CD1c-positive myeloid dendritic cell (primary cell): ENCODE measurements at regions not wholly inside any gene's neighbourhood (a gene's known extent, or its start where the extent isn't known, plus 50 kb on each side); places are given as distances from the start of the nearest gene placed in this dataset.
"Not testable (repeated sequence)": the region's sequence is repeated elsewhere in the genome, so short reads cannot be mapped to it uniquely, and the experiment has no call there.

ENCODE experiments used
- DNase-seq: peaks from one replicate; pipeline ENCODE4 v3.0.0-alpha.2; 2016; ENCODE audit errors: extremely low spot score

DNA sequence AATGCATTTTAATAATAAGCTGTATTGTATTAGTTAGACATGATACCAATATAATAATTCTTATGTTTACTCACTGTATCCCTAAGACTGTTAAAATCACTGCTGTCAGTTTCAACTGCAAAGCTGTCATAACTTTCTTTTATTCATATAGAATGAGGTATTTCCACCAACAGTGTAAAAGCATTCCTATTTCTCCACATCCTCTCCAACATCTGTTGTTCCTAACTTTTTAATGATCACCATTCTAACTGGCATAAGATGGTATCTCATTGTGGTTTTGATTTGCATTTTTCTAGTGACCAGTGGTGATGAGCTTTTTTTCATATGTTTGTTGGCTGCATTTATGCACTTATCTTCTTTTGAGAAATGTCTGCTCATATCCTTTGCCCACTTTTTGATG is 177.6 kb upstream of the MME start:
- DNase-seq, result not testable (repeated sequence)

DNA sequence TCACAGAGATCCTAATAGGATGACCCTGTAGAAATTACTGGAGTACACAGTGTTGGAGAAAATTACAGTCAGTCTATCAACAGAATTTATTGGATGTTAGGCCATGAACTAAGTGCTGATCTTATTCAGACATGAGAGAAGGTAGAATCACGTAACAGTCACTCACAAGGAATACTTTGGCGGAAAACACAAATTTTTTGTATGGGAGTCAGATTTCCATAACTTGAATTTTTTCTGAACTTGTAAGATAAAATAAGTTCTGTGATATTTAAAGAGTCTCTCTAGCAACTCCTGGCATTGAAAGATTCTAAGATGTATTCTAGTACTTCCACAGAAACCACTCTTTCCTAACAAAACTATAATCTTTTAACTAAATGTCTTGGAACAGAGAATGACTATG is 178.8 kb upstream of the MME start:
- no peak for DNase-seq

DNA sequence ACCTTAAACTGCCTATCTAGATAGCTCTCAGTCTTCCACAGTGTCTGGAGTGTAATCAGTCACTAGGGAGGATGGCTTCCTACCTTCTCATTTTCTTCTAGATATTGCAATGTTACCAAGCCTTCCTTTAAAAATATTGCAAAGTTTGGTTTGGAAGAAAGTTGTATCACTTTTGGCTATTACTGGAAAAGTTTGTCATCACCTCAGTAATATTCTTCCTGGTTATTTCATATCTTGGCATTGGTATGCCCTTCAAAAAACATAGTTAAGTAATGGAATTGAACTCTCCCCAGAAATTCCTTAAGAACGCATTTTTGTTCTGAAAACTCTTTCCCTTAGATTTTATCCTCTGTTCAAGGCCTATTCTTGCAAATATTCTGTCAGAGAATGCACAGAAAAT is 179.3 kb upstream of the MME start:
- no peak for DNase-seq

DNA sequence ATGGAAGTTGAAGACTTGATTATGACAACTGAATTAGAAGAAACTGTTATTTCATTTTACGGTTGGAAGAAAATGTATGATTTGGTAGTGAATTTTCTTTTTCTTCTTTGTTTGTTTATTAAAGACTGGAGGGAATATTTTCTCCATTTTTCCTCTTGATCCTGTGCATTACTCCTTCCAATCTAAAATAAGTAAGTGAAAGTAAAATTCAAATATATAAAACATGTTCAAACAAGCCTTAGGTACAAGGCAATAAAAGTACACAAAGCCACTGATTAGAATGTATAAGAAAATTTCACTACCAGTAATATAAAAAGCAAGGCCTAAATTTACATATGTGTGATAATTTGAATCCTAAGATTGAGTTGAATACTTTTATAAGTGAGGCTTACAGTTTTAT is 181.2 kb upstream of the MME start:
- no peak for DNase-seq

DNA sequence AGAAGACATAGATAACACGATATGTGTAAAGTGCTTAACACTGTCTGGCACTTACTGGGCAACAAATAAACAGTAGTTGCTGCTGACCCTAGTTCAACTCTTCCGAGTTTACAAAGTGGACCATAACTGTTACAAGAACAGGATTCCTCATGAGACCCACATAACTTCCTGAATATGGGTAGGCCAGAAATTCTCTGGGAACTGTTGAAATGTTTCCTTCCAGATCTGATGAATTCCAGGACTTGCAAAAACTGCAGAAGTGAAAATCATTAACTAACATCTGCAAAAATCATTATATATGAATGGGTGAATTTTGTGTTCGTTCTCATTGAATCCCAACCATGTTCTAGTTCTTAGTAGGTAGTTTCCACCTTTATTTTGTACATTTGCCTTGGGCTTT is 181.7 kb upstream of the MME start:
- no peak for DNase-seq

DNA sequence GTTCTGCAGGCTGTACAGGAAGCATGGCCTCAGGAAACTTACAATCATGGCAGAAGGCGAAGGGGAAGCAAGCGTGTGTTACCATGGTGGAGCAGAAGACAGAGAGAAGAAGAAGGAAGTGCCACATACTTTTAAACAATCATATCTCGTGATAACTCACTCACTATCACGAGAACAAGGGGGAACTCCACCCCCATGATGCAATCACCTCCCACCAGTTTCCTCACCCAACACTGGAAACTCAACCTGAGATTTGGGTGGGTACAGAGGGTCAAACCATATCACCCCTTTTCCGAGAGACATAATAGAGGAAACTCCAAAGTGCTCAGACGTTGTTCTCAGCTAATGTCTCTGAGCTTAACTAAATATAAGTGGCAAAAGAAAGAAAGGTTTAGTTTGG is 186.3 kb upstream of the MME start:
- no peak for DNase-seq

DNA sequence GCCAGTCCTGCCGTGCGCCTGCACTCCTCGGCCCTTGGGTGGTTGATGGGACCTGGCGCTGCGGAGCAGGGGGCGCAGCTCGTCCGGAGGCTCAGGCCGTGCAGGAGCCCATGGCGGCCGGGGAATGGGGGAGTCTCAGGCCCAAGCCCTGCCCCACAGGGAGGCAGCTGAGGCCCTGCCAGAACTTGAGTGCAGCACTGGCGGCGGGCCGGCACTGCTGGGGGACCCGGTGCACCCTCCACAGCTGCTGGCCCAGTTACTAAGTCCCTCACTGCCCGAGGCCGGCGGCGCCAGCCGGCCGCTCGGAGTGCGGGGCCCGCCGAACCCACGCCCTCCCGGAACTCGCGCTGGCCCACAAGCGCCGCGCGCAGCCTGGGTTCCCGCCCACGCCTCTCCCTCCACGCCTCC is 190.9 kb upstream of the MME start:
- no peak for DNase-seq

DNA sequence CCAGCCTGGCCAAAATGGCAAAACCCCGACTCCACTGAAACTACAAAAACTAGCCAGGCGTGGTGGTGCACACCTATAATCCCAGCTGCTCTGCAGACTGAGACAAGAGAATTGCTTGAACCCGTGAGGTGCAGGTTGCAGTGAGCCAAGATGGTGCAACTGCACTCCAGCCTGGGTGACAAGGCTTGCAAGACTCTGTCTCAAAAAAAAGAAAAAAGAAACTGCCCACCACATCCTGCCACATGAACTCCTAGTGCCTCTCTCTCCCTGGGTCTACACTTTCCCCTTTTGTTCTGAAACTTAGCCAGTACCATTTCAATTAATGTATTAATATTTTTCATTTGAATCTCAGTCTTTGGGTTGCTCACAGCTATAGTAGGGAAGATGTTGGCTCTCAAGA is 192.2 kb upstream of the MME start:
- DNase-seq, result no peak

DNA sequence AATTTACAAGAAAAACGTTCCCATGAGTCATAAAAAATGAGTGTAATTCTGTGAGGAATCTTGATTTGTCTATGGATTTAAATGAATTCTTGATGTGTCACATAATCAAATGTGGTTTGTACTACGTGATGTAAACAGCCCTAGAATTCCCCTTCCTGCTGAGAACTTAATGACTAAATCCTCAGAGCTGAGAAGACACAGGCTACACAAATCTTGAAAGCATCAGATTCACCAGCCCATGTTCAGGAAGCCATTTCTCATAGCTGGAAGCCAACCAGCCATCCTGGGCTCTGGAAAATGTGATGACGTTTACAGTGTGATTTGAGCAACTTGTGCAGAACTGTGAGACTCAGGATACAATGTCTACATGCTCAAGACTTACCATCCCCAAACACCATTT is 193.7 kb upstream of the MME start:
- no peak for DNase-seq

DNA sequence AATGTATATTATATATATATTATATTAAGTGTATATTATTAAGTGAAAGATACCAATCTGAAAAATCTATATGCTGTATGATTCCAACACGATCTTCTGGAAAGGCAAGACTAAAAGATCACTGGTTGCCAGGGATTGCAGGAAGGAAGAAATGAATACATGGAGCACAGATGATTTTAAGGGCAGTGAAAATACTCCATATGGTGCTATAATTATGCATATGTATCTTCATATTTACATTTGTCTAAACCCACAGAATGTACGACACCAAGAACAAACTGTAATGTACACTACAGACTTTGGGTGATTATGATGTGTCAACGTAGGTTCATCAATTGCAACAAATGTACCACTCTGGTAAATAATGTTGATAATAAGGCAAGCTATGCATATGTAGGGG is 194.7 kb upstream of the MME start:
- DNase-seq, result no peak

DNA sequence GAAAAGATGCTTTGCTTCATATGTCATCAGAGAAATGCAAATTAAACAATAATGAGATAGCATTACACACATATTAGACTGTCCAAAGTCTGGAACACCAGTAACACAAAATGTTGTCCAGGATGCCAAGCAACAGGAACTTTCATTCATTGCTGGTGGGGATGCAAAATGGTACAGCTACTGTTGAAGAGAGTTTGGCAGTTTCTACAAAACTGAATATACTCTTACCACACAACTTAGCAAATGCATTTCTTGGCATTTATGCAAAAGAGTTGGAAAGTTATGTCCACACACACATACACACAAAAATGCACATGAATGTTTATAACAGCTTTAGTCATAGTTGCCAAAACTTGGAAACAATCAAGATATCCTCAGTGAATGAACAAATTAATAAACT is 195.2 kb upstream of the MME start:
- DNase-seq, result no peak

DNA sequence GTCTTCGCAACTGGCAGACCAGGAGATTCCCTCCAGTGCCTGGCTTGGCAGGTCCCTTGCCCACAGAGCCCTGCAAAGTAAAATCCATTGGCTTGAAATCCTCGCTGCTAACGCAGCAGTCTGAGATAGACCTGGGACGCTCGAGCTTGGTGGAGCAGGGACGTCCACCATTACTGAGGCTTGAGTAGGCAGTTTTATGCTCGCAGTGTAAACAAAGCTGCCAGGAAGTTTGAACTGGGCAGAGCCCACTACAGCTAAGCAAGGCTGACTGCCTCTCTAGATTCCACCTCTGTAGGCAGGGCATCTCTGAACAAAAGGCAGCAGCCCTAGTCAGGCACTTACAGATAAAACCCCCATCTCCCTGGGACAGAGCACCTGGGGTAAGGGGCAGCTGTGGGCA is 205.0 kb upstream of the MME start:
- no peak for DNase-seq

DNA sequence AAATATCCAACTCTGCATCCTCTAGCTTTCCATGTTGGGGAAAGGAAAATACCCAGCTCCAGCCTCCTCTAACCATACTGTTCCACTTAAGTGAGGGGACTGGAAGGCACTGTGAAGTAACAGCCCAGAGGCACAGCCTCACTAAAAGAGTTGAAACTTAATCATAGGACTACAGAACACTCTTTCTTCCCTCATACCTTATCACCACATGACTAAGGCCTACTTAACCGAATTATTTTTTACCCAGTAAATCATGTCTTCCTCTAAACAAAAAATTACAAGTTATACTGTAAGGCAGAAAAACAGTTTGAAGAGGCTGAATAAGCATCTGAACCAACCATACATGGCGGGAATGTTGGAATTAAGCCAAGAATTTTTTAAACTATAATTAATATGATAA is 207.4 kb upstream of the MME start:
- no peak for DNase-seq

DNA sequence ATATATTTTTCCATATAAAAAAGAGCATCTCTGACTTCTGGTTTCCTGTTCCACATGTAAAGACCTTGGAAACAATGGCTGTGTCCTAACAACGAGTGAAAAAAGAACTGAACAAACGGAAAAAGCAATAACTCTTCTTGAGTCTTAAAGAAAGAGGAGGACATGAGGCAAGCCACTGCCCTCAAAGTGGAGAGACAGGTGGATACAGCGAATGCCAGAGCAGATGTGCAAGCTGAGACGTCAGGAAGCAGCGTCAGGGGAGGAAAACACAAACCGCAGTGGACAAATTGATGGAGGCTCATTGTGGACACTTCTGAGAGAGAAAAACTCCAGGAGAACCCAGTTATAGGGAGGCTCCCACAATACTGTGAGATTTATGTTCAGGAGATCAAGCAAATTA is 208.0 kb upstream of the MME start:
- no peak for DNase-seq

DNA sequence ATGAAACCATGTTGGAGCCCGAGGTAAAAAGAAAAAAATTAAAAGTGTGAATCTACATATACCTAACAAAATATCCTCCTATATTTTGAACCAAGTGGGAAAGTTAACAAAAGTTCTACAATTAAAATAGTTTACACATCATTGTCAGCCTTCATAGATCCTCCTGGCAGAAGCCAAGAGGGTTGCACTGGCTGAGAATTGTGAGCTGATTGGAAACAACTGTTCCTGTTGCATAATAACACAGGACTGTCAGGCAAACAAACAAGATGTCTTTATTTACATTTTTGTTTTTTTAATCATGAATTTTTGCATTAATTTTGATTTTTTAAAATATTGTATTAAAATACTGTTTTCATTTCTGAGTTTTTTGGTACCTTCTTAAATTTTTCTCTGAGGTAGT is 215.2 kb upstream of the MME start:
- no peak for DNase-seq

DNA sequence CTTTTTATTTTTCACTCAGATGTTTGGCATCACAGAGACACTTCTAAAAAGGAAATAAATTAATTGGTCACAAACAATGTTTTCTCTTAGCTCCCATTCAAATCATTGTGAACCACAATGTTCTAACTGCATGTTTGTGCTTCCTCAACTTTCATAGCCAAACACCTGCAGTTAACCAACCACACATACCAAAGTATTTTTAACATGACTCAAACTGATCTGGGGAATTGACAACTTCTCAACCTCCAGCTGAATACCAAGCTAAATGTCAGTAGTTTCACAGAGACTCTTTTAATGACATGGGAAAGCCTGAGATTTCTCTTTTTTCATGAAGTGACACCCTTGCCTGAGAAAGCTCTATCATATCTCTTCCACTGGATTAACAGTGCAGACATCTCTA is 217.9 kb upstream of the MME start:
- no peak for DNase-seq

DNA sequence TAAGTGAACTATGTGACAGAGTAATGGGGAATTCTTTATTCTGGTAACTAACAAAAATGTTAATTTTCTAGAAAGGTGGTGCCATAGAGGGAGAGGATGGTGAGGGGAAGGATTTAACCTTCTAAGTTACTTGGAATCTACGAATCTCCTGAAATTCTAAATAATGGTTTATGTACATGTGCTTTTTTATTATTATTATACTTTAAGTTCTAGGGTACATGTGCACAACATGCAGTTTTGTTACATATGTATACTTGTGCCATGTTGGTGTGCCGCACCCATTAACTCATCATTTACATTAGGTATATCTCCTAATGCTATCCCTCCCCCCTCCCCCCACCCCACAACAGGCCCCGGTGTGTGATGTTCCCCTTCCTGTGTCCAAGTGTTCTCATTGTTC is 227.1 kb upstream of the MME start:
- not testable (repeated sequence) for DNase-seq

DNA sequence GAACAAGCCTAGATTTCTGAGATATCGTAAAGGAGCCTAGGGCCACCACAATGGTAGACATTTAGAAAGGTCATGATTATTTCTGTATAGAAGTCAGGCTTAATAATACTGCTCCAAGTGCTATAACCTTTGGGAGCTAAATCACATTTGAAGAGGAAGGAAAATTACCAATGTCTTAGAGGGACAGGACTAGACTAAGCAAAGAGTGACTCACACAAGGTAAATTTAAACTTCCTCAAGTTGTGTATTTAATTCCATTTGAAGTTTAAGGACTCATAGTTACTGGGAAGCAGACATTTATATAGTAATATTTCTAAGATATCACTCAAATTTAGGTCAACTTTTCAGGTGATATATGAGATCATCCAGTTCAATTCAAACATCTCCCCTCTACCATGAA is 227.6 kb upstream of the MME start:
- no peak for DNase-seq

DNA sequence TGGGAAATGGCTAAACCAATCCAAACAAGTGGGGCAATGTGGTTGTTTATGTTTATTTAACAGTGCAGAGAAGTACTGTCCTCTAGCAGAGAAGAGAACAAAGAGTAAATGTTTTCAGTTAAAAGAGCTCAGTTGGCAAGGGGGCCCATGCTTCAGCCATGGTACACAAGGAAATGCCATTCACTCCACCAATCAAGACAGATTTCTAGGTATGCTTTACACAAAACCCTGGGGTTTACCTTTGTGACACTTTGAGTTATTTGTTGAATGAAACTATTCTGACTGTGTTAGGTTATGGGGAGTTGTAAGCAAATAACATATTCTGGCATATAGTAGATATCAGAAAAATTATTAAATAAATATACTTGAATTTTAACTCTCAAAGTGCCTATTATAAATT is 228.5 kb upstream of the MME start:
- DNase-seq, result no peak

DNA sequence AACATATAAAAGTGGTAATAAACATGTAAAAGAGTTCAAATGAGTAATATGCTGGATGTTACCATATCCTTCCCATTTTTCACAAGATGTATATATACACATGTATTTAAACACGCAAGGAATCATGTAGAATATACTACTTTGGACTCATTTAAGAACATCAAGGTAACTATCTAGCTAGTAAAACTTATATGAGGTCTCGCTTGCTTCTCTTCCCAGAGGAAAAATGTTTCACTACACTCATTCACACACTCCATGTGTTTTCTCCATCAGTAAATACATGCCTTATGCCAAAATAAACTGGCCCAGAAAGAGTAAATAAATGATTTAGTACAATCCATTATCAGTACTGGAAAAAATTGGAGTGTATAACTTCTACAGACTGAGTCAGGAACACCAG is 229.2 kb upstream of the MME start:
- no peak for DNase-seq

DNA sequence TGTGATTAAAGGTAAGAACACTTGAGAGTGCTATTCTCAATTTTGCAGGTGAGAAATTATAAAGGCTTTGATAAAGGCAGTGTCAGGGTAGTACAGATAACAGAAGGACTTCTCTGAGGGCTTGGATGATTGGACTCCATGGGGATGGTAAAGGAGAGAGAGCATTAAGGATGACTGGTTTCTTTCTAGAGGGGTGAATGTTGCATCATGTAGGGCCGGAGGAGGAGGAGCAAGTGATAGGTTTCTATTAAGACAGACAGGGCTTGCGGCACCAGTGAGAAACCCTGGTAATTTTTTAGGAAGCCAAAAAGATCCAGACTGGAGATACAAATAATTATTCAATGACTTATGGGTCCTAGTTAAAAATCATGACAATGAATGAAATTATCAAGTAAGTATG is 230.7 kb upstream of the MME start:
- DNase-seq, result no peak

DNA sequence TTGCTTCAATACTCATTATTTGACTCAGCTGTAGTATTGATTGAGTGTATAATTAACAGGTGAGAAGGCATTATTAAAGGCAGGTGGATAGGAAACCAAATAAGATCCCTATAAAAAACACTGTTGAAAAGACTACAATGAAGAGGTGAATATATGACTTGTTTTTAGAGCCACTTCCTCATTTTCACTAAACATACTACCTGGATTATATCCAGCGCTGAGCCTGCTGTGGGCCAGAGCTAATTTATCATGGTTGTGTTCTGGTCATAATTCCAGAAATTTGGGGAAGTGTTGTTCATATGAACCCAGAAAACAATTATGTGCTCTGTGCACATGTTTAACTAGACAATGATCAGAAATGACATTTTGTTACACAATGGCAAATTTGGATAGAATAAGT is 235.3 kb upstream of the MME start:
- DNase-seq, result no peak

DNA sequence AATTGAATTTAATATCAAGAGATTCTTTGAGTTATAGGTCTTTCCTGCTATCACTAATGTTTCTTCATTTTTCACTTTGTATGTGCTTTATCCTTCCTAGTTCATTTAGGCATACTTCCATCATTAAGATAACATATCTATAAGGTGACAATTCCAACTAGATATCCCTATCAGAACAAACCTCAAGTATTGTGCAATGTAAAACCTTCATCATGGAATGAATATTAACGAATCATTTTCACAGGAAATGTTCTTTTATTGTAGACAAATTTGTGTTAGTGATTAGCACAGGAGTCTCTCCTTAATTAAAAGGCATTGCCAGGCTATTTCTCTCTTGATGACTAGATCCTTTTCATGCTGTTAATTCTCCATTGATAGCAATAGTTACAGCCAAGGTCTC is 236.5 kb upstream of the MME start:
- DNase-seq, result no peak

DNA sequence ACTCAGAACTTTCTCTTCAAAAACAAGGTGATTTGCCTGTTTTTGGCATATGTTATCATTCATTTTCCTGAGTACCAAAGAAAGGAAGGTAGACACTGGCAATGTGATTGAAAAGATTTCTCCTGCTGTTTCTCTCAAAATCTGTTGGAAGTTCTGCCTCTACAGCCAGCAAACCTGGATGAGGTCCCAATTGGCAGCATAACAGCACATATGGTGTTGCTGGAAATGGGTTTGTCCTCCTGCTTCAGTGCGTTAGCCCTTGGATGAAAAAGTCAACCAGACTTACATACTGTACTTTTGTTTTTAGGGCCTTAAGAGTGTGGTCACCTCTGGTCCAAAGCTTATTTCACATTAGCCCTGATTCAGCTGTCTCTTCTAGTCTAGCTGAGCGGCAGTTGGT is 237.6 kb upstream of the MME start:
- no peak for DNase-seq

DNA sequence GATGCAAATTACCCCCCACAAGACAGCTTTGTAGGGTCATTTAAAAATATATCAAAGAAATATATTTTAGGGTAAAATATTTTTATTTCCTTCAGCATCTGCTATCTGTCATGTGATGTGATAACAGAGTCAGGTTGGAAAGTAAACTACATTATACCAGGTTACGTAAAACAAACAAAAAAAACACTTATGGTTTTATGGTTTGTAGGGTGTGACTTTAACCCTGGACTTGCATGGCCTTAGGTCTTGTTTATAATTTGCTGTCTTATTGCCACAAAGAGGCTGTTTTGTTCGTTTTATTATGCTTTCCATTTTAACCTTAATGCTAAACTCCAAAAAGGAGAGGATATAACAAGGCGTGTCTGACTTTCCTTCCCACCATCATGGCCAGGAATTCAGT is 244.5 kb upstream of the MME start:
- DNase-seq, result no peak
